A673 (cell line): ENCODE measurements at regions not wholly inside any gene's neighbourhood (a gene's known extent, or its start where the extent isn't known, plus 50 kb on each side); places are given as distances from the start of the nearest gene placed in this dataset.

Source experiments
- BruUV-seq: library from RNA; stranded (reverse); fragments of 400-500 nt; replicated peaks from 2 replicates; lab custom pipeline; 2021; lab: Mats Ljungman, UMichigan
- CTCF ChIA-PET: fragments of 300-600 bp; sonication (Branson Sonifier 250); formaldehyde crosslinking; loops from one replicate; lab custom pipeline; 2022; ENCODE audit warnings: antibody characterized with exemption; lab: Charles Lee
- POLR2A ChIA-PET: fragments of 300-600 bp; sonication (Branson Sonifier 250); formaldehyde crosslinking; loops from one replicate; lab custom pipeline; 2022; ENCODE audit warnings: antibody characterized with exemption; ENCODE audit not compliant: low non-redundant PET; lab: Charles Lee
- DNase-seq: peaks from one replicate; pipeline ENCODE4 v3.0.0-alpha.2; 2015; ENCODE audit warnings: low spot score
- H3K27ac ChIP-seq: fragments of 200-600 bp; sonication (generic); 2 replicates; pipeline ENCODE4 v1.5.1; 2016; ENCODE audit warnings: mixed run types, low read depth, mild to moderate bottlenecking, mixed read lengths, antibody characterized with exemption, low read length; ENCODE audit not compliant: poor library complexity, severe bottlenecking
- H3K27me3 ChIP-seq: fragments of 200-600 bp; sonication (generic); replicated peaks from 2 replicates; pipeline ENCODE4 v1.6.1; 2017; ENCODE audit warnings: mixed run types, low read depth, mild to moderate bottlenecking, mixed read lengths, antibody characterized with exemption, low read length; ENCODE audit not compliant: insufficient read depth, poor library complexity
- H3K36me3 ChIP-seq: fragments of 200-600 bp; sonication (generic); 2 replicates; pipeline ENCODE4 v1.6.1; 2016; ENCODE audit warnings: mixed run types, mild to moderate bottlenecking, mixed read lengths, antibody characterized with exemption, low read length; ENCODE audit not compliant: insufficient read depth, poor library complexity, severe bottlenecking
- H3K4me1 ChIP-seq: fragments of 200-600 bp; sonication (generic); 2 replicates; pipeline ENCODE4 v1.6.1; 2017; ENCODE audit warnings: mixed run types, mild to moderate bottlenecking, mixed read lengths, antibody characterized with exemption, low read length; ENCODE audit not compliant: insufficient read depth, poor library complexity, severe bottlenecking
- H3K4me3 ChIP-seq: fragments of 200-600 bp; sonication (generic); 2 replicates; pipeline ENCODE4 v1.5.1; 2016; ENCODE audit warnings: low read depth, mixed run types, mild to moderate bottlenecking, mixed read lengths, low read length; ENCODE audit not compliant: poor library complexity, severe bottlenecking
- H3K9me3 ChIP-seq: fragments of 200-600 bp; sonication (generic); 2 replicates; pipeline ENCODE4 v1.6.1; 2016; ENCODE audit warnings: mixed run types, low read depth, mild to moderate bottlenecking, mixed read lengths, antibody characterized with exemption, low read length; ENCODE audit not compliant: poor library complexity, severe bottlenecking
- CTCF ChIP-seq: fragments of 300-800, 200-600 bp; sonication (generic); conservative IDR thresholded peaks from 2 replicates; pipeline ENCODE4 v1.5.1; 2017; ENCODE audit warnings: low read depth, mild to moderate bottlenecking, antibody characterized with exemption, low read length, moderate library complexity, mixed read lengths
- EZH2 ChIP-seq: fragments of 200-600 bp; sonication (generic); IDR thresholded peaks from 2 replicates; pipeline ENCODE4 v1.6.1; 2017; ENCODE audit warnings: borderline replicate concordance, low read depth, mild to moderate bottlenecking, mixed read lengths, antibody characterized with exemption, low read length; ENCODE audit not compliant: poor library complexity, severe bottlenecking
- intact Hi-C: fragments of 100-400 bp; cut with micrococcal nuclease; formaldehyde crosslinking; loops from one replicate; pipeline ENCODE4 v1.10.0; 2022; ENCODE audit not compliant: unreplicated experiment

DNA sequence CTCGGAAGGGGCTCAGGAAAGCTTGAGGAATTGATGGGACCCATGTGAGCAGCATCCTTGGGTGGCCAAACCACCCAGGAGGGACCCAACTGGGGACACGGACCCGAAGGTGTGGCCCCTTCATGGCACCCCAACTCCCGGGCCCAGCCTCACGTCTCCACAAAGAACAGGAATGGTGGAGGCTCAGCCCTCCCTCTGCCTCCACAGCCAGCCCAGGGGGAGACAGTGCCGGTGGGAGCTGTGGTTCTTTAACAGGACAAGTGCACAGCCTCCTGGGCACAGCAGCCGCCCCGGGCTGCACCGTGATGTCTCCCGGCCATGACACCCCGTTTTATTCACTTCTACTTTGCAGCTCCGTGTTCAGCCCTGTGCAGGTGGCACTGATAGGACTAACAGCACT, 587.2 kb downstream of the BRD1 start:
- intact Hi-C loops: no loop called here
- TF ChIP-seq EZH2 (no peak), CTCF (no peak)
- Histone ChIP-seq H3K27ac (no peak overlapping the region), H3K27me3 (no peaks in the 10 kb centered on the region), H3K4me1 (no peaks in the 10 kb centered on the region), H3K9me3 (no peaks in the 10 kb centered on the region), H3K36me3 (no peaks in the 10 kb centered on the region), H3K4me3 (no peak overlapping the region)
- no peak for DNase-seq
- no TSS peak for BruUV-seq
- CTCF ChIA-PET: no interaction called here
- POLR2A ChIA-PET: no interaction called here

DNA sequence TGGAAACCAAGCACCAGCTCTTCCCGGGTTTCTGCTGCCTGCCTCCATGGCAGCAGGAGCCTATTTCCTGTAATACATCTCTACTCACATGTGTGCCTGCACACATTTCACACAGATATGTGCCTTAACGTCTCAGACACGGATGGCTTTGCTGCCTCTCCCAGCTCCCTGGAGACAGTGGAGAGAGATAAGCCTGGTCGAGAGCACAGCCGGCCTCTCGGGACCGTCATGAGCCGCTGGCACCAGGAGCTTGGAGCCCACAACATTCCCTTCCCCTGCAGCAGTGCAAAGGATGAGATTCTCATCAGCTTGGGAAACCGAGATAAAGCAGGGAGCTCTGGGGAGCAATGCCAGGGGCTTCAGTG, 587.7 kb downstream of the BRD1 start:
- H3K36me3 ChIP-seq: no peaks in the 10 kb centered on the region
- POLR2A ChIA-PET: no interaction called here
- TF ChIP-seq CTCF (no peak), EZH2 (no peak)
- no peaks in the 10 kb centered on the region for H3K9me3 ChIP-seq
- no peaks in the 10 kb centered on the region for H3K4me1 ChIP-seq
- intact Hi-C loops: no loop called here
- no peak overlapping the region for H3K27ac ChIP-seq
- H3K27me3 ChIP-seq: no peaks in the 10 kb centered on the region
- no peak overlapping the region for H3K4me3 ChIP-seq
- DNase-seq: no peak
- BruUV-seq: no TSS peak
- CTCF ChIA-PET: no interaction called here

DNA sequence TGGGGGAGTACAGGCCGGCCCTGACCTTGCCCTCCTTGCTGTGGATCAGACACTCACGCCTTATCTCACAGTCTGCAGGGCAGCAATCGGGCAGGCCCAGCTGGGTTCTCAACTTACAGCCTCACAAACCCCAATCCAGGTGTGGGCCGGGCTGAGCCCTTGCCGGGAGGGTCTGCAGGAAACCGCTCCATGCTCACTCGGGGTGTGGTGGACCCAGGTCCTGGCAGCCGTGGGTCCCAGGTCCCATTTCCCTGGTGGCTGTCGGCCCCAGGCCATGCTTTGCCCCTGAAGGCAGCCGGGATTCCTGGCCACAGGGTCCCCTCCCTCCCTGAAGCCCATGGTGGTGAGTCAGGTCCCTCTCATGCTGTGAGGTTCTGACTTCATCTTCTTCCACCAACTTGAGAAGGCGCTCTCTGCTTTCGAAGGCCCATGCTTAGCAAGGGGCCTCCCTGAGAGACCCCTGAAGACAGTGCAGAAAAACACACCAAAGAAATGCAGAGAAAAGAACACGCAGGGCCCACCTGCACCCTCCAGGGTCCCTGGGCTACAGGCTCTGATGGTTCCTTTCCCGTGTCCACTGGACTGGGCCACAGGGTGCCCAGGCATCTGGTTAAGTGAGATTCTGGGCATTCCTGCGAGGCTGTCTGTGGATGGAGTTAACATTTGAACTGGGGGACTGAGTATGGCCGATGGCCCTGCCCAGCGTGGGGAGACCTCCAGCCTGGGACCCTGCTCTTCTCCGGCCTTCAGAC, 588.2 kb downstream of the BRD1 start:
- CTCF ChIA-PET: no interaction called here
- TF ChIP-seq EZH2 (no peak), CTCF (no peak)
- BruUV-seq: no TSS peak
- POLR2A ChIA-PET: no interaction called here
- Histone ChIP-seq H3K9me3 (no peaks in the 10 kb centered on the region), H3K4me3 (no peak overlapping the region), H3K36me3 (no peaks in the 10 kb centered on the region), H3K4me1 (no peaks in the 10 kb centered on the region), H3K27ac (no peak overlapping the region), H3K27me3 (no peaks in the 10 kb centered on the region)
- intact Hi-C loops: no loop called here
- no peak for DNase-seq
